GM18867 (cell line): ENCODE measurements at regions not wholly inside any gene's neighbourhood (a gene's known extent, or its start where the extent isn't known, plus 50 kb on each side); places are given as distances from the start of the nearest gene placed in this dataset.
"Not testable (repeated sequence)": the region's sequence is repeated elsewhere in the genome, so short reads cannot be mapped to it uniquely, and the experiment has no call there.

ENCODE experiments used
- ATAC-seq: cut with Tn5 transposase; IDR thresholded peaks from one replicate; pipeline ENCODE4 v1.9.1; 2021; ENCODE audit warnings: mild to moderate bottlenecking, moderate library complexity; ENCODE audit not compliant: unreplicated experiment

DNA sequence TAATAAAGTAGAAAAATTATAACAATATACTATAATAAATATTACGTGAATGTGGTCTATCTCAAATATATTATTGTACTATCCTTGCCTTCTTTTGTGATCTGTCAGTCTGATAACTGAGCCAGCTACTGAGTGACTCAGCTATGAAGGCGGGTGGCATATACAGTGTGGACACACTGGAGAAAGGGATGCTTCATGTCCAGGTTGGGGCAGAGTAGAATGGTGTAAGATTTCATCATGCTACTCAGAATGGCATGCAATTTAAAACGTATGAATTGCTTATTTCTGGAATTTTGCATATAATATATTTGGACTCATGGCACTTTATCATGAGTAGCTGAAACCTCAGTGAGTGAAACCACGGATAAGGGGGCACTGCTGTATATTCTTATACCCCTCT, 172.9 kb upstream of the TBC1D5 start:
- no peak for ATAC-seq

DNA sequence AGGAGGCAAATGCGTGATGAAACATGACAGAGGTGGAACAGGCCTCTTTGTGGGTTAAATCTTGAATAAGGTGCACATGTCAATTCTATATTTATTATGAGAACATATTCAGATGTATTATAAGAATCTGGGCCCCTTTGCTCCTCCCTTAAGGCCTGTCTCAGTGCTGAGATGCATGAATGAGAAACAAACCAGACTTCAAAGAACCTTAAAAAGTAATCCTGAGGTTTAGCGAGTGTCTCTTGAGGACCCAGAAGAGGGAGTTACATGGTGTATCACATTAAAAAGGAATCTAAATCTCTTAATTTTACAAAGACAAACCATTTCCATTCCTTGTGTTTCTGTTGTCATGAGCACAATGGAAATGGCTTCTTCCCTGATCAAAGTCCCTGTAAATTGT, 170.9 kb upstream of the TBC1D5 start:
- ATAC-seq = no peak

DNA sequence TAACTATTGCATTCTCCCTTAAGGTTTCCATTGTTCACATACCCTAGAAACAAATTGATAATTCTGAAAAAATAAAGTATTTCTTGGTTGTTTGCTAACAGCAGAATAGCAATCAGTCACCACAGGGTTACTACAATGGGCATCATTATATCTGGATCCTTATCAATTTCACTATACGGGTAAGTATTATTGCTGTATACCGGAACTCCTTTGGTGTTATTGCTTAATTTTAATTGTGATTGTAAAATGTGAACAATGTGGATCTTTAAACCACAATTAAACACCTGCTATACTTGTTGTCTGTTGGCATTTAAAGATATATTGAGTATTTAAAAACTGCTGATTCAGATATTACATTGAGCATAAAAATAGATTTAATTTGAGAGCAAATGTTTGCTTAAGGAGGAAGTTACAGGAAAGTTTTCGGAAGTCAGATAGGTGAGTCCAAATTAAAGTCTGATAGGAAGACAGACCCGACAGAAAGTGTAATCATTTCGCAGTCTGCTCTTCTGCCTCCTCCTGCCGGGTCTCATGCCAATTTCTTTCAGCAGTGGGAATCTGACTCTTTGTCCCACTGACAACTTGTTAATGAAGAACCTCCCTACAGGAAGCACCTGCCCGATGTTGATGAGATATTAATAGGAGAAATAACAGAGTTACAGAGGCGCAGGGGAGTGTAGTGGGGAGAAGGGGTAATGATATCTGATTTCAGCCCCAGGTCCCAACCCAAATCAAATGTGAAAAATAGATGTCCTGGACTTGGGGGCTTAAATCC, 169.7 kb upstream of the TBC1D5 start:
- ATAC-seq = no peak

DNA sequence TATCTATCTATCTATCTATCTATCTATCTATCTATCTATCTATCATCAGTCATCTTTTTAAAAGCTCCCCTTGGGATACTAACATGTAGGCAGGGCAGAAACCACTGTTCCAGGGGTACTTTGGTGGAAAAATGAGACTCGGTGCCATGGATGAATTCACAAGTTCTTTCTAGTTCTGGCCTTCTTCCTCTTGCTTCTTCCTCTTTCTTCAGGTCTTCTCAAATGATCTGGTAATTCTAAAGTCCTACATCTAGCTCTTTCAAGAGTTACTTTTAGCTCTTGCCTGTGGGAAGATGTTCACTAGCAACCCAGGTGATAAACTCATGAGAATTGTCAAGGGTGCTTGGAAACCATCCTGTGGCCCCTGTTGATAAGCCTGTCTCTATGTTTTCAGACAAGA, 168.5 kb upstream of the TBC1D5 start:
- ATAC-seq = no peak

DNA sequence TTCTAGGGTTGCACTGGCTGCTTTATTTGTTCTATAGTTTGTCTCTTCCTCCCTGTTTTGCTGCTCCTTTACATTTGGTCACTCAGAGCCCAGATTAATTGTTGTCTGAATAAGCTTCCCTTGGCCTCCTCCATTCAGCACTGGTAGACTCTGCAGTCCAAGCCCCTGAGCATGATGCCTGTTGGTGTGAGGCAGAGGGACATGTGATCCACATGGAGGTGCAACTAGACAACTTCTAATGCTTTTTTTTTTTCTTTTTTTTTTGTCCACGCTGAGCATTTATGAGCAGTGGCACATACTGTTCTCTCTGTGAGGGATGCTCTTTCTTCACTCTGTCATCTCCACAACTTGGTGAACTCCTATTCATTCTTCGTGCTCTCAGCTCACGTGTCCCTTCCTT, 167.3 kb upstream of the TBC1D5 start:
- ATAC-seq = no peak

DNA sequence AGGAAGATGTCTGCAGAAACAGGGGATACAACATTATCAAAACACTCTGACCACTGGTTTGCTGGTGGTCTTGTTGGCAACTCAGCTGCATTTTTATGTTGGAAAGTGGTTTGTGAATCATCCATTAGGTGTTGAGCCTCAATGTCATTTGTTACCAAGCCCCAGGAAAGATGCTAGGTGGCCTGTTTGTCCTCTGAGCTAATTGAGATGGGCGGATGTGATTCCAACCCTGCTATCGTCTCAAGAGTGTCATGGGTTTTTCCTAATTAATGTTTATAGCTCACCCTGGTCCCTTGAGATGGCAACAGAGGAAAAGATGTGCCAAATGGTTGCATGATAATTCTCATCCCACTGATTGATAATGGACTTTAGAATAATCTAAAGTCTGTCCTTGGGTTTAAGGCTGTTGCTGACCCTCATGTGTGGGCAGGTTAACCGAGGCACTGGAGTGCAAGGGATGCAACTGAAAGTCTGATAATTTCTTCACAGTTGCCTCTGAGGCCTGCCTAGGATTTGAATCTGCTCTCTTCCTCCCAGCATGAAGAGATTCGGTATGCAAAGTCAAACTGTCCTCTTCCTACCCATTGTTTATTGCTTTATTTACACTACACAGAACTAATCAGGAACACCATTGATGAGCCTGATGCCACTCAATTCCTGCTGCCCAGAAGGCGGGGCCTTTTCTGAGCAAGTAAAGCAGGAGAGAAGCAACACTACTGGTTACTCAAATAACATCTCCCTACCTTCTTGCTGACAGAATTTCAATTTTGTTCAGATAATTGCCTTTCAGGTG, 166.2 kb upstream of the TBC1D5 start:
- ATAC-seq = no peak

DNA sequence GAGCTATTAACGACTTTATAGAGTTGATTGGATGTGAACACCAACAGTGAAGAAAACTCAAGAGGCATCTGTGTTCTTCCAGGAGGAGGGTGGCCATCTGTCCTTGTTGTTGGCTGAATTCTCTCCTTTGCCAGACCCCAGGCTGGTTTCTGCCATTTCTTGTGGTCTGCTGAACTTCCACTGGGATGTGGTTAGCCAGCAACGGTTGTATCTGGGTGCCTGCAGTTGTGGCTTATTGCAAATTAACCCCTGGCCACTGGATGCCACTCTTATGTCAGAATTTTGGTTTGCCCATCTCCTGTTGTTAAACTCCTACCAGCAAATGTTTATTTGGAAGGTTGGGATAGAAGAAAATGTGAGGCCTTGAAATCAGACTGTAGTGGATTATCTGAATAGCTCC, 163.6 kb upstream of the TBC1D5 start:
- no peak for ATAC-seq

DNA sequence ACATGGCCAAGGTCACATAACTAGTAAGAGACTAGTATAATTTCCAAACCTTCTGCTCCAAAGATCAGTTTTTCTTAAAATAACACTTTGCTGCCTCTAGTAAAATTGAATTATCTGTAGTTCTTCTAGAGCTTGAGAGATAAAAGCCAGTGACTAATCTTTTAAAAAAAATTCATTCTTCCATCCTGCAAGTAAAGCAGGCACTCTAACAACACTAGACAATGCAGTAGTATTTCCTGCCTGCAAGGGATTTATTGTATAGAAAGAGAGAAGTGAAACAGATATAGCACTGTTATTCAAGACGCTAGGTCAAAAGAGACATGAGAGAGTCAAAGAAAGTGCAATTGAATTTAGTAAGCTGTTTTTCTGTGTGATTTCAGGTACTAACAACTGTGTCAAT, 159.5 kb upstream of the TBC1D5 start:
- ATAC-seq = peak; percentile 92

DNA sequence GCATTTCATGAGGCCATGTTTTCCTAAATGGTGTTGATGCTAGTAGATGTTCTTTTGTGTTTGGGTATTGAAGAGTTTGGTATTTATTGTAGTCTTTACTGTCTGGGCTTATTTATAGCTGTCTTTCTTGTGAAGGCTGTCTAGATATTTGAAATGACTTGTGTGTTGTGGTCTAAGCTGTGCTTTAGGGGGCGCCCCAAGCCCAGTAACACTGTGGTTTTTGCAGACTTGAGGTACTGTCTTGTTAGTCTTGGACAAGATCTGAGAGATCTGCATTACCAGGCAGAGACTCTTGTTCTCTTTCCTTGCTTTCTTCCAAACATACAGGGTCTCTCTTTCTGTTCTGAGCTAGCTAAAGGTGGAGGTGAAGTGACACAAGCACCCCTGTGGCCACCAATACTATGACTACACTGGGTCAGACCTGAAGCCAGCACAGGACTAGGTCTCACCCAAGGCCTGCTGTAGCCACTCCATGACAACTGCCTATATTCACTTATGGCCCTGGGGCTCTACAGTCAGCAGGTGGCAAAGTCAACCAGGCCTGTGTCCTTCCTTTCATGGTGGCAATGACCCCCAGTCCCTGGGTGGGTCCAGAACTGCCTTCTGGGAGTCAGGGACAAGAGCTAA, 152.1 kb upstream of the TBC1D5 start:
- ATAC-seq = peak; percentile 85

DNA sequence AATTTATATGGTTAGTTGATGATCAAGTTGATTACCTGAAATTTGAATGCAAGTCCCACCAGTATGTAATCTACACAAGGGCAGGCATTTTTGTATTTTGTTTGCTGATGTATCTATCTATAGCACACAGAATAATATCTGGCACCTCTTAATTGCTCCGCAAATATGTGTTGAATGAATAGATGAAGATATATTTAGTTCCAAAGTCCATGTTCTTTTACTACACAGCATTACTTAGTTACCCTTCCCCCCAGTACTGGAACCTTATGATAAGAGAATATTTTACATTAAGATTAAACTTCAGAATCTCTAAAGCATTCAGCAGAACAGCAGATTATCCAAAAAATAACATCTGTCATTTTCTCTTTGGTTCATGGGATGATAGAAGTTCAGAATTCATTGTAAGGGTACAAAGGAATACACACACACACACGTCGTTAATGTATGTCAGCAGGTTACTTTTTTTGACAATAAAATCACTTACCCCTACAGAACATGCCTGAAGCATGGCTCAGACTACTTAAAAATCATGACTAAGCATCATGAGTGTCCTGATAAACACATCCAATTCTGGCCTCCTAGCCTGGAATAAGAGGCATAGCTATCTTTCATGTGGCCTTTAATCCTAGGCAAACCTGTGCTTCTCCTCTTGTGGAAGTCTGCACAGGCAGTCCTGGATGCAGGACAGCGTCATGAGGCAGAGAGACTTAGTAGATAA, 148.9 kb upstream of the TBC1D5 start:
- no peak for ATAC-seq

DNA sequence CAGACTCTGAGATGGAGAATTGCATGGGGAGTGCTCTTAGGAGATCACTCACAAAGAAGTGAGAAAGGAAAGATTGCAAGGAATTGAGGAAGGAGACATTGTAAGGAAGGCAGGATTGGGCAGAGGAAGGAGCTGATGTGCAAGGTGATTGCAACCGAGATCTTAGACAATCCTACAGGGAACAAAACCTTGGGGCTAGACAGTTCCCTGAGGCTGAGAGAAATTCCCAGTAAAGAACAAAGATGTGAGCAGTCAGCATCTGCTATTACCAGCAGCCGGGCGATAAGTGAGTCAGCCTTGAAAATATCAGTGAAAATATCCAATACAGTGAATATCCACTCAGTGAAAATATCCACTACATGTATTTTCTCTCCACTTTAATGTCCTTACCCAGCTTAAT, 143.6 kb upstream of the TBC1D5 start:
- ATAC-seq = no peak

DNA sequence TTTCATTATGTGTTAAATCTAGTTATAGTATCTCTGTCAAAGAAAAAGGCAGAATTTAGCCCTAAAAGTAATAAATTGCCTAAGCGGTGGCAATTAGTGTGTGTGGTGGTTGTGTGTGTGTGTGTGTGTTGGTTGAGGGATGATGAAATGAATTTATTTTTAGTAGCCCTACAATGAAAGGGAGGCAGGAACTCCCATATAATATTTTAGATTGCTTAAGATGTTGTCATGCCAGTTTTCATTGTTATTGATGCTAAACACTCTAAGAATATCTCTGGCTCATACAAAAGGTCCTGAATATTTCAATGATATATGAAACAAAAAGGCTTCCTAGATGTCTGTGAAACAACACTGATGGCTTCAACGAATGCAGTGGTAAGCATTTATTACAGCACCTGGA, 140.6 kb upstream of the TBC1D5 start:
- no peak for ATAC-seq

DNA sequence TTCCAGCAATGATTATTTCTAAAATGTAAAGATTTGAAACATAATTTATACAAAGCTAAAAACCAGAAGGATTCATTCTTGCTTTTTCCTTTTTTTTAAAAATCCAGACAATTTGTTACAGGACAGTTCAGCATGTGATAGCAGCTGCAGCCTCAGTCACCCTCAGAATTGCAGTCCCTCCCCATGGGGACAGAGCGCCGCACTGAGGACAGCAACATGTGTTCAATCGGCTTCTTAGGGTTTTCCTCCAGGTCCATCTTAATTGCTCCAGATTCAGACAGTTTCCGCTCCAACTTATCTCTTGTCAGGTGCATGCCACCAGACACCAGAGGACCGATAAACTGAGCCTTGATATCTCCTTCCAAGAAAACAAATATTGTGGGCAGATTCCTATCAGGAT, 134.9 kb upstream of the TBC1D5 start:
- ATAC-seq = no peak

DNA sequence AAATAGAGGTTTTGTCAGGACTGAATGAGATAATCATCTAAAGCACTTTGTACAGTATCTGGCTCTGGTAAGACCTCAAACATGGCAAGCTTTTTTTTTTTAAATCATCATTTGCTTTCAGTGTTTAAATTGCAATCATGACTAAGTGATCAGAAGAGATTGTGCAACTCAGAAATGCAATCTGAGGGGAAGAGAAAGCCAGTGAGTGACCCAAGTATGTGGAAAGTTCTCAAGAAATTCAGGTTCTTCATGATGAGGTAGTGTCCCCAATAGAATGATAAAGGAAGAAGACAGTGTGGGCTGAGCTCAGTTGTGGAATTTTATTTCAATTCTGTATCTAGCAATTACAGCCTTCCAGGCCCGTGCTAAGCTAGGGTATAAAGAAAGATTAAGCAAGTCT, 132.2 kb upstream of the TBC1D5 start:
- no peak for ATAC-seq

DNA sequence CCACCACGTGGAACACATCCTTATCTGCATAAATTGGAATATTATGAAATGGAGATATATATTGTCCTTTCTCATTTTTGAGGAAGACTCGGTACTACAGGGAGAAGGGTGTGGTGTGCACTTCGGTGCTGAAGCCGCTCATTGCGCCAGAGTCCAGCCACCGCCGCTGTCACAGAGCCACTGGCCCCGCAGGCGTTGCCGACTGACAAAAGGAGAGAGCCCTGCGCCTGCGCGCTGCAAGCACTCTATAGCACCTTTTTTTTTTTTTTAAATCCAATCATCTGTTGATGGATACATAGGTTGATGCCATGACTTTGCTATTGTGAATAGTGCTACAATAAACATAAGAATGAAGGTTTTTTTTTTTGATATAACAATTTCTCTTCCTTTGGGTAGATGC, 130.0 kb upstream of the TBC1D5 start:
- no peak for ATAC-seq

DNA sequence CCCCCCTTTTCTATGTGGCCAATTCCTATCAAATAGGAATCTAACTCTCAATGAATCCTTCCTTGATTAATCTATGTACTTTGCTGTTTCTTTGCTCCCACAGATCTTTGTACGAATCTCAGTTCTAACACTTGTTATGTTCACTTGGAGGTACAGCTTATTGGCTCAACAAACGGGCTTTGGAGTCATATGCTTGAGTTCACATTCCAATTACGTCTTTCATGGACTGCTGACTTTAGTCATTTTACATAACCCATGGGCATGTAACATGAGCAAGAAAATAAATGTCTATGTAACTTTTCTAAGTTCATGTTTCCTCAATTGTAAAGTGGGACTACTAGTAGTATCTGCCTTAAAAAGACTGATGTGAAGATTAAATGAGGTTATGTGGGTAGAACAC, 123.2 kb upstream of the TBC1D5 start:
- ATAC-seq = no peak

DNA sequence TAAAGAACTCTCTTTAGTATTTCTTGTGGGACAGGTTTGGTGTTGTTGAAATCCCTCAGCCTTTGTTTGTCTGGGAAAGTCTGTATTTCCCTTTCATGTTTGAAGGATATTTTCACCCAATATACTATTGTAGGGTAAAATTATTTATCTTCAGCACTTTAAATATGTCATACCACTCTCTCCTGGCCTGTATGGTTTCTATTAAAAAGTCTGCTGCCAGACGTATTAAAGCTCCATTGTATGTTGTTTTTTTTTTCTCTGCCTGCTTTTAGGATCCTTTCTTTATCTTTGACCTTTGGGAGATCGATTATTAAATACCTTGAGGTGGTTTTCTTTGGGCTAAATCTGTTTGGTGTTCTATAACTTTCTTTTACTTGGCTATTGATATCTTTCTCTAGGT, 119.0 kb upstream of the TBC1D5 start:
- no peak for ATAC-seq

DNA sequence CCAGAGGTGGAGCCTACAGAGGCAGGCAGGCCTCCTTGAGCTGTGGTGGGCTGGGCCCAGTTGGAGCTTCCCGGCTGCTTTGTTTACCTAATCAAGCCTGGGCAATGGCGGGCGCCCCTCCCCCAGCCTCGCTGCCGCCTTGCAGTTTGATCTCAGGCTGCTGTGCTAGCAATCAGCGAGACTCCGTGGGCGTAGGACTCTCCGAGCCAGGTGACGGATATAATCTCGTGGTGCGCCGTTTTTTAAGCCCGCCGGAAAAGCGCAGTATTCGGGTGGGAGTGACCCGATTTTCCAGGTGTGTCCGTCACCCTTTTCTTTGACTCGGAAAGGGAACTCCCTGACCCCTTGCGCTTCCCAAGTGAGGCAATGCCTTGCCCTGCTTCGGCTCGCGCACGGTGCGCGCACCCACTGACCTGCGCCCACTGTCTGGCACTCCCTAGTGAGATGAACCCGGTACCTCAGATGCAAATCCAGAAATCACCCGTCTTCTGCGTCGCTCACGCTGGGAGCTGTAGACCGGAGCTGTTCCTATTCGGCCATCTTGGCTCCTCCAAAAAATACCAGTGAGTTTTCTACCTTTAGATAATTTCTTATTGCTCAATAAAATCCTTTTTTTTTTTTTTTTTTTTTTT, 118.5 kb upstream of the TBC1D5 start:
- ATAC-seq = not testable (repeated sequence)

DNA sequence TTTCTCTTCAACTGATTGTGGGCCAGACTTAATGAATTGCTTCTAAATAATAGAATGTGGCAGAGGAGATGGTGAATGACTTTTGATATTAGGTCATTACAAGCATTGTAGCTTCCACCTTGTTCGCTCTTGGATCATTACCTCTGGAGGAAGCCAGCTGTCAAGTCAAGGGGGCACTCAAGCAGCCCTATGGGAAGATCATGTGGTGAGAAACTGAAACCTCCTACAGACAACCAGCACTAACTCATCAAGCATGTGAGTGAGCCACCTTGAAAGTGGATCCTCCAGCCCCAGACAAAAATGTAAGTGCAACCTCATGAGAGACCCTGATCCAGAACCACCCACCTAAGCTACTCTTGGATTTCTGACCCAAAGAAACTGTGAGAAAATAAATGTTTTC, 109.8 kb upstream of the TBC1D5 start:
- peak; percentile 94 for ATAC-seq

DNA sequence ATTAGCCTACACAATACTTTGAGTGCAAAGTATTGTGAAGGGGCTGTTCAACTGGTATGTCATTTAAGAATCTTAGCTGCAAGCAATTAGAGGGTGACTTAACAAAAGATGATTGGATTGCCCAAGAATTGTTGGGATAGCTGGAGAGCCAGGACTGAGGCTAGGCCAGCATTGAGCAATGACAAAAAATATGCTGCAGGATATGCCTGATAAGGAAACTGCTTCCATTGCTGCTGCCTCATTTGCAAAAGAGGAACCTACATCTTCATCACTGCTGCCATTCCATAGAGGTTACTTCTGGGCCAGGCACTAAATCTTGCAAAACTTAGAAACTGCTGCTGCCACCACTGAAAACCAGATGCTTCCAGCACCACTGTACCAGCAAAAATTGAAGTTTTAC, 108.0 kb upstream of the TBC1D5 start:
- ATAC-seq = no peak

DNA sequence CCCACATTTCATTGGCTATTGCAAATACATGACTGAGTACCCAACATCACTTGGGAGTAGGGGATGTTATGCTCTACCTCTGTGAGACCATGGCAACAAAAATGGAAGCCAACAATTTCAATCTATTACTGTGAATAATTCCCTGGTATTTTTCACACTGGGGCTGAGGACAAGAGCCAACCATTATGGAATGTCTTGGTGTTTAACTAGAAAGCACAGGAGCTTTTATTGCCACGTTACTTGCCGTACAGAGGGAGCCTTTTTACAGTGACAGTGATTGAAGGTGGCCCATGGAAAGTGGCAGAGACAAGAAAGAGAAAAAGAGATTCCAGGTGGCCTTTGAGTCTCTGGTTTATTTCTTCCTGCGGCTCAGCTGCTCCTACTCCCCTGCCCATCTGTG, 105.7 kb upstream of the TBC1D5 start:
- ATAC-seq = no peak
